ENCODE measurements at regions not wholly inside any gene's neighbourhood (a gene's known extent, or its start where the extent isn't known, plus 50 kb on each side); places are given as distances from the start of the nearest gene placed in this dataset.

DNA sequence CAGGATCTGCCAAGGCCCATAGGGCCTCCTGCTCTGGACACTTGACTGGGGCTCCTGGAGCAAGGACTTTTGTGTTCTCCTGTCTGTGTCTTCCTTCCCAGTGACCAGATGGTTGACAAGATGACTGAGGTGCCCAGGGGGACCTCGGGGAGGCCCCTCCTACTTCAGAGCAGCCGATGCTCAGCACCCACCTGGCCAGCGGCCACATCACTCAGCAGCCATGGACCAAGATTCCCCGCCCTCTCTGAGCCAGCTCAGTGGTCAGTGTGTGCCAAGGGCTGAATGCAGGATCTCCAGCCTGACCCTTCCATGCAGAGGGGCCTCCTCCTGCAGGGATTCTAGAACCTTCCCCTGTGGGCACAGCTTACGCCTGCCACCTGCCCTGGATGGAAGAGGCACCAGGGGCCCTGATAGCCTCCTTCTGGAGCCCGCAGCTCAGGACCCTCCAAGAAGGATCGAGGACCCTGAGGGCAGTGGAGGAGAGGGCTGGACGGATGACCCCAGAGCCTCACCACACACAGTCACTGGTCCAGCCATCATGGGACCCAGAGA is 87.4 kb upstream of the GPC1 start:
- no peak for DNase-seq

DNA sequence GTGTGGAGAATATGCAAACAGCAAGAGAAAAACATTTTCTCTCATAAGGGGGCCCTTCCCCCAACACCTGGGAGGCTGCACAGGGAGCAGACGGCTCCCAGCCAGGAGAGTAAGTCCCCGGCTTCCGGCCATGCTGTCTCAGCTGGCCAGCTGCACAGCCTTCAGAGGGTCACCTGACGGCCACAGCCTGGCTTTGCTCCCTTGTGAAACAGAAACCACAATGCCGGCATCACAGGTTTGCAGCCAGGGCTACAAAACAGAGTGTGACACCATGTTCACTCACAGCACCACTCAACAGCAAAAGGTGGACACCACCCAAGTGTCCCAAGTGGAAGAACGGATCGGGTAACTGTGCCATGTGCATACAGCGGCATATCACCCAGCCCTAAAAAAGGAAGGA is 86.9 kb upstream of the GPC1 start:
- no peak for DNase-seq

DNA sequence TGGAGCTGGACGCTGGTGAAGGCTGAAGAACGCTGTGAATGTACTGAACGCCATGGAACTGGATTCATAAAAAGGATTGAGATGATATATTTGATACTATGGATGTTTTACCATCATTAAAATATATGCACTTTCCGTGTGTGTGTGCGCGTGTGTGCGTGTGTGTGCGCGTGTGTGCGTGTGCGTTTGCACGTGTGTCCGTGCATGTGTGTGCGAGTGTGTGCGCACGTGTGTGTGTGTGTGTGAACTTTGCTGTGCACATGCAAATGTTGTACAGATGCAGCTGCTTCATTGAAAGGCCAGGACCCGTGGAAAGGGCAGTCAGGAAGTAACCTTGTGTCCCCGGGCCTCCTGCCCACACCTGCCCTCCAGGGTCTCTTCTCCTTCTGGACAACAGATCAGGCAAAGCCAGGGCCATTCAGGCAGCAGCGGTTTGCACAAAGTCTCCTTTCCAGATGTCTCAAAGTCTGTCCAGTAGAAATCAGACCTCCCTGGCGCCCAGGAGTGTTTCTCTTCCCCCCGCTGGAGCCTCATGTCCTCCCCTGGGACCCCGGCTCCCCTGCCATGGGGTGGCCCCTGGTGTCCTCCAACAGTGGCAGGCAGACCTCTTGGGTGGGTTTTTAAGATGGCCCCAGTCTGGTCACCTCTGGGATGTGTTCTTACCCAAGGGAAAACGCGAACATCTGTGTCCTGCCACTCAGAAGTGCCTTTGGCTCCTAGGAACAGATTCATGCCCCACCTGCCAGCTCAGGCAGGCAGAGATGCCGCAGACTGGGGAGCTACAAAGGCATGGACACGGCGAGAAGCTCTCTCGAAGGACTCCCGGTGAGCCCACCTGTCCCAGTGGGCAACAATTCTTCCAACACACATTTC is 86.1 kb upstream of the GPC1 start:
- no peak for DNase-seq

DNA sequence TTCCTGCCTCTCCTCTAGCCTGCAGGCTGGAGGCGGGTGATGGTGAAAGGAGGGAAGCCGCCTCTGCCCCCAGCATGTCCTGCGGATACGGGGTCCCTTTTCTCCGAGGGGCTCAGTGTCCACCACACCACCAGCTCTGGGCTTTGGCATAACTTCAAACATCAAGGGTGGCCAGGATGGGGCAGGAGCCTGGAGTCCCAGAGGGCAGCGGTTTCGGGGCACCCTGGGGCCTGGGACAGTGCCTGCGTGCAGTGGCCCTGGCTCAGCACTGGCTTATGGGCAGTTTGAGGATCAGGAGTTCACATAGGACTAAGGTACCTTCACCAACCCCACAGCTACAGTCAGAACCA is 85.5 kb upstream of the GPC1 start:
- DNase-seq: no peak

DNA sequence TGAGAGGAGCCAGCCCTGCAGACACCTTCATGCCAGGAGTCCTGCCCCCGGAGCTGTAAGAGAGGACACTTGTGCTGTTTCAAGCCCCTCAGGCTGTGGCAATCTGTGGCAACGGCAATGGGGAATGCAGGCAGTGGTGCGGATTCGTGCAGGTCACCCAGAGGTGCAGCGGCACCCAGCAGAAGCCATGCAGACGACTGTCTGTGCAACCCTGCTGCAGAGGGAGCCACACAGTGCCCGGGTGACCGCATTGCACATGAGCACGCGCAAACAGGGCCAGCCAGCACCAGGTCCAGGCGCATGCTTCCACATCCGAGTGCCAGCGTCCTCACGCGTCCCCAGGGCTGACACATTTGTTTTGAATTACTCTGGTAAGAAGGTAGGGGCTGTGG is 84.8 kb upstream of the GPC1 start:
- DNase-seq: no peak

DNA sequence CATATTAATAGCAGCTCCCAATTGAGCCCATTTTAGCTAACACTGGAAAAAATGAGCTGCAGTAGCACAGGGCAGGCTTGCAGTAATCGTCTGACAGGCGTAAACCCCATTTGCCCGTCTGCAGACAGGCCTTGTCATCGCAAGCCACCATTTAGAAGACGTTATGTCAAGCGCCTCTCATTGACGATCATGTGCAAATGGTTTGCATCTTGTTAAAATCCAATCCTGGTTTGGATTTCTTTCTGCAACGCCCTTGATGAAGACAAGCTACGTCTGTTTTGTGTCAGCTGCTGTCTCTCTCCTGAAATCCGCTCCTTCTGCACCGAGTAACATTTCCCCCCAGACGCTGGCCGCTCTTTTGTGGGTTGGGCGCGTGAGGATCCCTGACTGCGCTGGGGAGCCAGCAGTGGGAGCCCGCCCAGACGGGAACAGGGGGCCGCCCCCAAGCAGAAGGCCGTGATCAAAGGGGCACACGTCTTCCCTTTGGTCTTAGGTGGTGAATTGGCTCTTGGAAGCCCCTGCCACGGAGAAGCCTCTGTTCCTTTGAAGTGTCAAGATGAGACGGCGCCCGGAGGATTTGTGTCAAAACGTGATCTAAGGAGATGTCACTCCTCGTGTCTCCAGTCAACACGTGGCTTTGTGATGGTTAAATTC is 84.2 kb upstream of the GPC1 start:
- DNase-seq: no peak

DNA sequence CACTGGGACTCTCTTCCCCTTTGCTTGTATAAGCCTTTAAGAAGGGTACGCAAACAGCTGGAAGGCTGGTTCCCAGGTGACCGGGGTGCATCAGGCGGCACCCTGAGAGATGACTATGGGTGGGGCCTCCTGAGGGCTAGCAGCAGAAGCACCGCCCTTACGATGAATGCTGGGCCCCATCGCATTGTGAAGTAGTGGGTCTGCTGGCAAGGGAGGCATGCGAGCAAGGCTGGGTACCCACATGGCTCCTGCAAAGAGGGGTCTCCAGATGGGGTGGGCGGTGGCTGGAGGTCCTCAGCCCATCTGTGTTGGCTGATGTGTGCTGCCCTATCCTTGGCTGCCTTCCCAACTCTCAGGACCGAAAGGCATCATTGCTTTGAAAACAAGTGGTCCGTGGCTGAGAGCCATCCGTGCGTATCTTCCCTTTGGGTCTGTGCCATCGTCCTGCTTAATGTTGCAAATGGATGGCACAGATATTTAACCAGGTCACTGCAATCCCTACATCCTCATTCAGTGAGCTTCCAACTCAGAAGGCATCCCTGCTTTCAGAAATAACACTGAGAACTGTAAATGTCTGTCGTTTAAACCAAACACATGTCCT is 83.5 kb upstream of the GPC1 start:
- DNase-seq: no peak

DNA sequence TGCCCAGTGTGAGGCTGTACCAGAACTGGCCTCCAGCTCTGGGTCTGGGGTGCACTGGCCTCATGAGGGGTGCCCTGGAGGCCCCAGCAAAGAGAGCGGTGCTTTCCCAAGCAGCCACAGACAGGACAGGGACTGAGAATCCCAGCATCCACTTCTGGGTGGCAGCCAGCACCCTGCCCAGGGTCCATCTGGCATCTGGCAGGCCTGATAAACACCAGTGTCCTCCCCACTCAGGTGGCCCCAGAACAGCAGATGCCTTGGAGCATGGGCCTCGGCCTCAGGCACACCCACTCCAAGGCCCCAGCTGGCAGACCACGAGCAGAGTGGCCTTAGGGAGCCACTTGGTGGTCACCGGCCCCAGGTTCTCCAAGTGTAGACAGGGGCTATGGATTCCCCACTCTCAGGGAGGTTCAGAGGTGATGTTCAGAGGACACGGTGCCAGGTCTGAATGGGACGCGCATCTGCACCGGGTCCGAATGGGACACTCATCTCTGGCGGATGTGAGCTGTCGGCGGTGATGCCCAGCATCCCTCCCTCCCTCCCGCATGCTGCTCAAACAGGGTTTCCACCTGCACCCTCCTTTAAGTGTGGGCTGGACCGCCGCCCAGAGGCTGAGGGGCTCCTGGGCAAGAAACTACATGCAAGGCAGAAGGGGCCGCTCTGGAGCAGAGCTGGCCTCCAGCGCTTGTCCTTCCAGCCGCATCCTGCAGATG is 82.2 kb upstream of the GPC1 start:
- DNase-seq: no peak

DNA sequence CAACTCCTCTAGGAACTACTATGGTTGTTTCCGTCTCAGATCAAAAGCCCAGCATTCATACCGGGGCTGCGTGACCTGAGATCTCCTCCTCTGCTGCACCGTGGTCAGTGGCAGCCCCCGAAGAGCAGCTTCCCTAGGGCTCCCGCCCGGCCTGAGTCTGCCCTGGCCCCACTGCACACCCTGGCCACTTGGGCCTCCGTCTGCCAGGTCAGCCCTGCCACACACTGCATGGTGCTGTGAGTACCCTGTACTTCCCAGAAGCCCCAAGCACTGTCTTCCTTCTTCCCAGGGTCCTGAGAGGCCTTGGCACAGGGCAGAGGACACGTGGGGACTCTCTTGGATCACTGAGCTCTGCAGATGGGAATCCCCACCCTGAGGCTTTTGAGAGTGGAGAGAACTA is 81.5 kb upstream of the GPC1 start:
- DNase-seq: no peak

DNA sequence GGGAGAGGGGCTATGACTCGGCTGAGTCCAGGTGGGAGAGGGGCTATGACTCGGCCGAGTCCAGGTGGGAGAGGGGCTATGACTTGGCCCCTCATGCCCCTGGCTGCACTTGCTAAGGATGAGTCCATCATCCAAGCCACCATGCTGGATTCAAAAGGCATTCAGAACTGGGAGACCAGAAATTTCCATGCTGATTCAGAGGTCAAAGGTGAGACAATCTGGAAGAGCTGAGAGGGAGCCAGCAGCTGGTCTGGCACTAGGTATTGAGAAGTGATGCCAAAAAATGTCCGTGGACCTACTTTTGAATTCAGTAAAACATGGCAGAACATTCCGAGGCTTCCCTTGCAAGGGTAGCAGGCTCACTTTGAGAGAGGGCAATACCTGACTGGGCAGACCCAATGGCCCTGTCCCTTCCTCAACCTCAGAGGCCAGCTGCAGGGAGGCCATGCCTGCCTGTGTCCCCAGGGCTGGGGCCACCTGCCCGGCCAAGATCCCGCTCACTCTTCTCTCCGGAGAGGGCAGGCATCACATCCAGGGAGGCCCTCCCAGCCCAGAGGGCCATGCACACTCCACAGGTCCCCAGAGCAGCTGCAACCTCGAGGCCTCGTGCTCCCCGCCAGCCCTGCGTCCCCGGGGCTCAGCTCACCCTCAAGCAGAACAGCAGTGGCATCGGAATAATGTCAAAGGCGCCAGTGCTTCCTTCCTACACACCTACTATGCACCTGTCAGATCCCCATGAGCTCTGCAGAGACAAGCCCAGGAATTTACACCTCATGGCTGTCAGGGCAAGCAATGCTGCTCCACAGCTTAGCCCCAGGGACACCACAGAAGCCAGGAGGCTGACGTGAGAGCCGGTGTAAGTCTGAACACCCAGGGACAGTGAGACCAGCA is 80.2 kb upstream of the GPC1 start:
- no peak for DNase-seq

DNA sequence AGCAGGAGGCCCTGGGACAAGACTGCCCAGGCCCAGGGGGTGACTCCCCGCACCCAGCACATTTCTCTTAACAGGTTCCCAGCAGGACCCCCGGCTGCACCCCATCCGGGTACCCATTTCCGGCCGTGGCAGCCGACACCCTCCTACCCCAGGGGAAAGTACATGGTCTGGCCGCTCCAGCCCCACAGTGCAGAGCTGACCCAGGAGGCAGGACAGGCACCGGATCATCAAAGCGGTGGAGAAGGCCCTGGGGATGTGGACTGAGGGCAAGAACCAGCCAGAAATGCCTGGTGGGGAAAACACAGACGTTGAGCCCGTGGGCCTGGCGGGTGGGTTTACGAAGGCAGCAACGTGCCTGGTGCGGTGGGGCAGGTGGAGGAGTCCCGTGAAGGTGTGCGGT is 79.5 kb upstream of the GPC1 start:
- no peak for DNase-seq

DNA sequence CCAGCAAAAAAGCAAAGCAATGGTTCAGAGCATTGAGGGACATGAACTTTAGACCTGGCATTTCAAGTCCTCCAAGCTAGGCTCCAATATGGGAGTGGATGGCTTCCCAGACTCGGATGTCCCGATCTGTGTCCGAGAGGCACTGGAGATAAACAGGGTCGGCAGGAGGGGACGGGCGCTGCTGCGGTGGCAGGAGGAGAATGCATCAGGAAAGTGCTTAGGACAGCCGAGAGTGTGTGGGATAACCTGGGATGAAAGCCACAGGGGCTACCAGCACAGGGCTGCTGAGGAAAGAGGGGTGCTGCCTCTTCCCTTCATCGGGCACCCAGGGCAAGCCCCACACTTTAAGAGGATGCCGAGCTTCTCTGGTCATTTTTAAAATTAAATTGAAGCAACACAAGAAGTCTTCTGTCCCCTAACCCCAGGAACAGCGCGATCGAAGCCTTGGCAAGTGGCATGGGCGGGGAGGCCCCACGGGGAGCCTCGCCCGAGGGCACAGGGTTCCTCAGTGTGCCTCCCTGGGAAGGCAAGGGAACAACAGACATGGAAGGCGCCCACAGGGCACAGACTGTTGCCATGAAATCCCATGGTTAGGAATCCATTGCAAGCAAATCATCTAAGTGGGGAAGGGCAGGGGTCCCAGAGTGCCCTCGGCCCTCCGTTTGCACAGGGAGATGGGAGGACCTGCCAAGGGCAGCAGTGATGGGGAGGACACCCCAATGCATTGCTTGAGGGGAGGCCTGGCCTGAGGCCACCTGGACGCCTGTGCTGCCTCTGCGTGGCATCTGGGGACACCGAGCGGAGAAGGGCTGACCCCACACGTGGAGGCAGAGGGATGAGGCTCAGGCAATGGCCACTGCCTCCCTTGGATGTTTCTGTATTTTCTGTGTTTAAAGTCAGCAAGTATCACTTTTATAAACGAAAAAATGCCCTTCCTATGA is 78.5 kb upstream of the GPC1 start:
- no peak for DNase-seq

DNA sequence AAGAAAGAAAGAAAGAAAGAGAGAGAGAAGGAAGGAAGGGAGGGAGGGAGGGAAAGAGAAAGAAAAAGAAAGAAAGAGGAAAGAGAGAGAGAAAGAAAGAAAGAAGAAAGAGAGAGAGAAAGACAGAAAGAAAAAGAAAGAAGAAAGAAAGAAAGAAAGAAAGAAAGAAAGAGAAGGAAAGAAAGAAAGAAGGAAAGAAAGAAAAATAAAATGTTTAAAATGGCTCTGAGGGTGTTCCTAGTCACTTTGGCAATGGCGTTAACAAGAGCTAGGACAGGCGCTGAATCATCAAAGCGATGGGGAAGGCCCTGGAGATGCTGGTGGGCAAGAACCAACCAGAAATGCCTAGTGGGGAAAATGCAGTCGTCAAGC is 77.8 kb upstream of the GPC1 start:
- DNase-seq: no peak

DNA sequence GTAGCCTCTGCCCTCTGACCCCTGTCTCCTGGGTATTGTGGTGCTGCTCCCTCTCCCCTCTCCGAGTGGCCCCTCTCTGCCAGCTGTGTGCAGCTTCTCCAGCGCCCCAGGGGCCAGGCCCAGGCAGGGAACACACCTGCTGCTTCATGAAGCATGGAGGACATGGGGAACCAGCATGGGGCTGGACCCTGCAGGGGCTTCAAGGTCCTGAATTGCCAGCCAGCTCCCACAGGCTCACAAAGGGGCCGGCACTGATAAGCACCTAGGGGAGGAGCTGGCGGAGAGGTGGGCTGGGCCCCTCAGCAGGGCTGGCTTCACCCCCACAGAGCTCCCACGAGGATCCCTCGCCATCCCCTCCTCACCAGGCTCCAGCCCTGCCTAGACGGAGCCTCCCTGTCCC is 77.4 kb upstream of the GPC1 start:
- DNase-seq: no peak

DNA sequence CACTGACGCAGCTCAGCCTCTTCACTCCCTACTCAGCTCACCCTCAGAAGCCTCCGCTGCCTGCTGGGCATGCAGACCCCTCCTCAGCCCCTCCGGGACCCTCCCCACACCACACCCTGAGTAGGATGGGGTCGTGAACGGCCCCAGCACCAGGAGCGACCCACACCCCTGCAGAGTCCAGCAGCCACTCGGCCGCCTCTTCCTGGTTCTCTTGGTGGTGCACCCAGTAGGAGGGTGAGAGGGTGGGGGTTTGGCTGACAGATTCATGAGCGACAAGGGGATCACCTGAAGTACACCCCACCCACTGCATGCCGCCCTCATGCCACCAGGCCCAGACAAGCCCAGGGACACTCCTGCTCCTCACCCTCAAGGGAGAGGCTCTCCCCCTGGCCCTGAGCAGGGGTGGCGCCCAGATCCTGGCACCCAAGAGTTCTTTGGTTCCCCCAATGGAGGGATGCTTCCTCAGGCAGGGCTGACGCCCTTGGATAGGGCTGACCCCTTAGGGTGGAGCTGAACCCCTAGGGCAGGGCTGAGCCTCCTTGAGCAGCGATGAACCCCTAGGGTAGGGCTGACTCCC is 76.6 kb upstream of the GPC1 start:
- DNase-seq: no peak

DNA sequence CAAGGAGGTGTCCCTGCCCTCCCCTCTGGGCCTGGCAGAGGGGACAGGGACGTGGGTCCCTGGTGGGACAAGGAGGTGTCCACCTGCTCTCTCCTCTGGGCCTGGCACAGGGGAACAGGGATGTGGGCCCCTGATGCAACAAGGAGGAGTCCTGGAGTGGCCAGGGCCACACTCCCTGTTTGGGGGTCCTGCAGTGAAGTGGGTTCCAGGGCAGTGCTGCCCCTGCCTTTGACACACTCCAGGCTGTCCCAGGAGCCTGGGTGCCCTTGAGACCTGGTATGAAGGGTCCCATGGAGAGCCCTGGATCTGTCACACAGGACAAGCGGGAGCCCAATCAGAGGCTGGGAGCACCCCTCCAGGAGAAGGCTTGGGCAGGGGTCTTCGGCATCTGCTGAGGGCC is 75.8 kb upstream of the GPC1 start:
- DNase-seq: no peak

DNA sequence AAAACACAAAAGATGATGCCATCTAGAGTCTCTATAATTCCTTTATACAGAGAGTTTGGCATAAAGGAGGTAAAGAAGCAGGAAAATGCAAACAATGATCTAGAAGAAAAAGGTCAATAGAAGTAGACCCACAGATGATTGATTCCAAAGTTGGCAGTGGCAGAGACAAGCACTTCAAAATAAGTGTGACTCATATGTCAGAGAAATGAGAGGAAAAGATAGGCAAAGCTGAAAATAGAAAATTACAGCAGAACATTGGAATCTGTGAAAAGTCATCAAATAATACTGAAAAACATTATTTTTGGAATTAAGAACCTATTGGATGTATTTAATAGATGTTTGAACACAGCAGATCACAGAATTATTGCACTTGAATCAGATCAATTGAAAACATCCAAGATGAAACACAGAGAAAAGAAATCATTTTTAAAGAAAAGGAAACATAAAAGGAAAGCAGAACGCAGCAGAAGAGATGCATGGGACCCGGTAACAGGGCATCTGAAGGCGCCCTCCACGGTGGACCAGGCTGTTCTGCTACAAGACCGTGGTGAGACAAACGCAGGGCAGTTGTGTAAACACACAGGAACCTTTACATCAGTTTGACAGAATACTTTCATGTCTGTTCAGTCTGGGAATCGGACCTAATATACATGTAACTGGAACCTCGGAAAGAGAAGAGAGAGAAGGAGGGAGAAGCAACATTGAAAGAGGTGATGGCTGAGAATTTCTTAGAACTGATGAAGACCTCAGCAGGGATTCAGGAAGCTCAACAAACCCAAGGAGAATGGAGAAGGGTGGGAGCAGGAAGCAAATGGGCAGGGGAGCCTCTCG is 74.6 kb upstream of the GPC1 start:
- DNase-seq: no peak

DNA sequence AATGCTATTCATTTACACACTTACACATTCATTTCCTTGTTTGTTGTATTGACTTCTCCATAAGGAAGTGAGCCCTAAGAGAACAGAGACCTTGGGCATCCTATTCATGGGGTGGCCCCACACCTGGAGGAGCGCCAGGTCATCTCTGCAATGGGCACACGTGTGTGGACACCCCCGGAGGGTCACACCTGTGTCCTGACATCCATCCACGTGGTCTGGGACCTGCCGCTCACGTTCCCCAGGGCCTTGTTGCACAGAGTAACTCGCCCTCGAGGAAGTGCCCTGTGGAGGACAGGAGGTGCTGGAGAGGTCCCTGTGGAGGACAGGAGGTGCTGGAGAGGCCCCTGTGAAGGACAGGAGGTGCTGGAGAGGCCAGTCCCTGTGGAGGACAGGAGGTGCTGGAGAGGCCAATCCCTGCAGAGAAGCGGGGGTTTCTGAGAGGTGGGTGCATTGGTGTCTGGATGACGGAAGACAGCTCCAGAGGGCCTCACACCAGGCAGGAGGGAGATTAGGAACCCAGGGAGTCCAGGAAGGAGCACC is 73.2 kb upstream of the GPC1 start:
- DNase-seq: no peak
